ENCODE measurements at regions not wholly inside any gene's neighbourhood (a gene's known extent, or its start where the extent isn't known, plus 50 kb on each side); places are given as distances from the start of the nearest gene placed in this dataset.

DNA sequence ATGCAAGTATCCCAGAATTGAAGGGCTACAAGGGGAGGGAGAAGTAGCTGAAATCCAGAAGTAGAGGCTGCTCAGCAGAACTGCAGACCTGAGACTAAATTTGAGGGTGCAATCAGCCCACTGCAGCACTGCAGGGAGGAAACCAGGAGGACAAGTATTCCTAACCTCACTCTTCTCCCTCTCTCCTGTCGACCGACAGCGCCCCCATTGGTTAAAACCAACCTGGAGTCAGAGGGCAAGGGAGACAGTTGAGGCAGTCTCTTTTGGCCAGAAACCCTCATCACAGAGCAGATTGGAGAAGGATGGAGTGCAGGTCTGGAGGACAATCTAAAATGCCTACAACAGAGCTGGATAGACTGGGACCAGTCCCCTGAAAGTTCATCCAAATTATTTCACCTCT is 768.9 kb upstream of the KLHL29 start:
- TF ChIP-seq, protein P1, sequence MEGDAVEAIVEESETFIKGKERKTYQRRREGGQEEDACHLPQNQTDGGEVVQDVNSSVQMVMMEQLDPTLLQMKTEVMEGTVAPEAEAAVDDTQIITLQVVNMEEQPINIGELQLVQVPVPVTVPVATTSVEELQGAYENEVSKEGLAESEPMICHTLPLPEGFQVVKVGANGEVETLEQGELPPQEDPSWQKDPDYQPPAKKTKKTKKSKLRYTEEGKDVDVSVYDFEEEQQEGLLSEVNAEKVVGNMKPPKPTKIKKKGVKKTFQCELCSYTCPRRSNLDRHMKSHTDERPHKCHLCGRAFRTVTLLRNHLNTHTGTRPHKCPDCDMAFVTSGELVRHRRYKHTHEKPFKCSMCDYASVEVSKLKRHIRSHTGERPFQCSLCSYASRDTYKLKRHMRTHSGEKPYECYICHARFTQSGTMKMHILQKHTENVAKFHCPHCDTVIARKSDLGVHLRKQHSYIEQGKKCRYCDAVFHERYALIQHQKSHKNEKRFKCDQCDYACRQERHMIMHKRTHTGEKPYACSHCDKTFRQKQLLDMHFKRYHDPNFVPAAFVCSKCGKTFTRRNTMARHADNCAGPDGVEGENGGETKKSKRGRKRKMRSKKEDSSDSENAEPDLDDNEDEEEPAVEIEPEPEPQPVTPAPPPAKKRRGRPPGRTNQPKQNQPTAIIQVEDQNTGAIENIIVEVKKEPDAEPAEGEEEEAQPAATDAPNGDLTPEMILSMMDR (IDR thresholded peaks at IDR 0.05) = no peak
- no peak for TF ChIP-seq POLR2A (IDR thresholded peaks at IDR 0.05)

Measured in heart left ventricle (tissue), 13 donors.